ENCODE measurements at regions not wholly inside any gene's neighbourhood (a gene's known extent, or its start where the extent isn't known, plus 50 kb on each side); places are given as distances from the start of the nearest gene placed in this dataset.

DNA sequence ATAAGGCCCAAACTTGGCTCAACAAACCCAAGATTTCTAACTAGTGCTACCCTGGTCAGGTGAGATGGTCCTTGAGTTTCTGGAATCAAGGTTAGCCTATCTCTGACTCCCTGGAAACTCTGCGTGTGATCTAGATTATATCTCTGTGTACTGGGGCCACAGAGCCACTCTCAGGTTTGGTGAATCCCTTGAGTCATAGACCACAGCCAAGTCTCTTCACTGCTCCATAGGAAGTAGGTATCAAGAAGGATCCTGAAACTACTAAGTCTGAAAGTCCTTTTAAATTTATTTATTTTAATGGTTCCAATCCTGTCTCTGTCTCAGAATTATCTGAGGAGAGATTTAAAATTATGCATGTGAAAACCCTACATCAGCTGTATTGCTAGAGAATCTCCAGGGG, 99.1 kb downstream of the TUSC7 start:
- TF ChIP-seq, protein P1, sequence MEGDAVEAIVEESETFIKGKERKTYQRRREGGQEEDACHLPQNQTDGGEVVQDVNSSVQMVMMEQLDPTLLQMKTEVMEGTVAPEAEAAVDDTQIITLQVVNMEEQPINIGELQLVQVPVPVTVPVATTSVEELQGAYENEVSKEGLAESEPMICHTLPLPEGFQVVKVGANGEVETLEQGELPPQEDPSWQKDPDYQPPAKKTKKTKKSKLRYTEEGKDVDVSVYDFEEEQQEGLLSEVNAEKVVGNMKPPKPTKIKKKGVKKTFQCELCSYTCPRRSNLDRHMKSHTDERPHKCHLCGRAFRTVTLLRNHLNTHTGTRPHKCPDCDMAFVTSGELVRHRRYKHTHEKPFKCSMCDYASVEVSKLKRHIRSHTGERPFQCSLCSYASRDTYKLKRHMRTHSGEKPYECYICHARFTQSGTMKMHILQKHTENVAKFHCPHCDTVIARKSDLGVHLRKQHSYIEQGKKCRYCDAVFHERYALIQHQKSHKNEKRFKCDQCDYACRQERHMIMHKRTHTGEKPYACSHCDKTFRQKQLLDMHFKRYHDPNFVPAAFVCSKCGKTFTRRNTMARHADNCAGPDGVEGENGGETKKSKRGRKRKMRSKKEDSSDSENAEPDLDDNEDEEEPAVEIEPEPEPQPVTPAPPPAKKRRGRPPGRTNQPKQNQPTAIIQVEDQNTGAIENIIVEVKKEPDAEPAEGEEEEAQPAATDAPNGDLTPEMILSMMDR (IDR thresholded peaks at IDR 0.05): no peak
- no peak for DNase-seq (ENCODE audit: low spot score)
- Histone ChIP-seq H3K4me3 (no peak overlapping the region), H3K27ac (no peak overlapping the region)

DNA sequence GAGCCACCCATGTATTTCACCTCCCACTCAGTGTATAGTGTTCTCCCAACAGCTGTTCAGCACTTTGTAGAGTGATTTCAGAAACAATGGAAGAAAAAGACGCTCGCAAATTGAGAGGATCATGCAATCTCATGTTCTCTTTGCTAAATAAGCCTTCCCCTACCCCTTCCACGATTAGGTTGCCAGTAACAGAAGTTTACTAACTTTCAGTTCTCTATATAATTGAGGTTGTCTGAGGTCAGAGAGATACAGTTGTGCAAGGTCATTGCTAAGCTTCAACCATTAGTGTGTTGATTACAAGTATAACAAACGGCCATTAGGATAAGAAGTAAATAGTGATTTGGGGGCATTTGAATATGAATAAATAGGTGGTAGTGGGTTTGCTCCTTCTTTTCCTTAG, 99.6 kb downstream of the TUSC7 start:
- Histone ChIP-seq H3K4me3 (no peak overlapping the region), H3K27ac (no peak overlapping the region)
- DNase-seq (ENCODE audit: low spot score): no peak
- TF ChIP-seq, protein P1 (IDR thresholded peaks at IDR 0.05): no peak

DNA sequence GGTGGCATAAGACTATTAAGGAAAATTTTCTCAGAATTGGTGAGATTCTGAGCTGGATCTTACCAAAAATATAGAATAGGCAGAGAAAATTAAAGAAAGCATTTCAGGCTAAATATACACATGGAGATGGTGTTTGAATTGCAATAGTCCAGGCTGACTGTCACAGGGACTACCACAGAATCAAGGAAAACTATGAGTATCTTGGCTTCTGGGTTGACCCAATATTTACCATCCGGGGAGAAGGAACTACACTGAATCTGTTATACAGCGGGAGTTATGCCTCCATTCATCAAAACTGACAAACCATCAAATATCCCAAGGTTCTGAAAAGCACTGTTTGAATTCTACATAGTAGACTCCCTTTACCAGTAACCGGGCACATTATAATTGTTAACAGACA, 102.2 kb downstream of the TUSC7 start:
- Histone ChIP-seq H3K27ac (no peak overlapping the region), H3K4me3 (no peak overlapping the region)
- TF ChIP-seq, protein P1 (IDR thresholded peaks at IDR 0.05): no peak
- DNase-seq (ENCODE audit: low spot score): no peak

DNA sequence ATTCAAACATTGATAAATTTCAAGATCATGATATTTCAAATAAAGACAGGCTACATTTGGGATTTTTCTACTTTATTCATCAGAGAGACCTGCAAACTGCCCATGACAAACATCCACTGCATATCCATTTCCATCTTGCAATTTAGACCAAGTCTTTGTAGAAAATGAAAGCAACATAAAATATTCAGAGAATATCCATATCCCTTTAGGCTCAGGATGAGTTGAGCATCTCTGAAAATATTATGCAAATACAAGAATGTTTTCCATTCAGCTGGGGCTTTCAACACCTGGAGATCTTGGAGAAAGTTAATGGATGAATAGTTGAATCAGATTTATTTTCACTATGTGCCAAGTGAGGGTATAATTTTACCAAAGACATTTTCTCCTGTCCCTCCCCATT, 103.4 kb downstream of the TUSC7 start:
- no peak for DNase-seq (ENCODE audit: low spot score)
- Histone ChIP-seq H3K27ac (no peak overlapping the region), H3K4me3 (no peak overlapping the region)
- TF ChIP-seq, protein P1 (IDR thresholded peaks at IDR 0.05): no peak

DNA sequence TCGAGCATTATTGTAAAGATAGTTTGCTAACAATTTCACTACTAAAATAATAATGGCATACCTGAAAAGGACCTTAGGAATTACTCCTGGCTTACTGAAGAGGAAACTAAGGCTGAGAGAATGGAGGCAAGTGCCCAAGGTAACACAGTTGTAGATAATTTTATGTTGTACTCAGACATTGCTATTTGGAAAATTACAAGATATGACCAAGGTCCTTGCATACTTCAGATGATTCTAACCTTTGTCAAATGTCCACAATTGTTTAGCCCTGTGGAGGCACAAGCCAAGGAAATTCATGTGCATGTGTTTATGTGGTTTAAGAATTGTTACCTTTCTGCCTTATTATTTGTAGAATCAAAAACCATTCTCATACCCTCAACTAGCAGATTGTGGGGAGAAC, 105.7 kb downstream of the TUSC7 start:
- DNase-seq (ENCODE audit: low spot score): no peak
- Histone ChIP-seq H3K27ac (no peak overlapping the region), H3K4me3 (no peak overlapping the region)
- TF ChIP-seq, protein P1 (IDR thresholded peaks at IDR 0.05): no peak

DNA sequence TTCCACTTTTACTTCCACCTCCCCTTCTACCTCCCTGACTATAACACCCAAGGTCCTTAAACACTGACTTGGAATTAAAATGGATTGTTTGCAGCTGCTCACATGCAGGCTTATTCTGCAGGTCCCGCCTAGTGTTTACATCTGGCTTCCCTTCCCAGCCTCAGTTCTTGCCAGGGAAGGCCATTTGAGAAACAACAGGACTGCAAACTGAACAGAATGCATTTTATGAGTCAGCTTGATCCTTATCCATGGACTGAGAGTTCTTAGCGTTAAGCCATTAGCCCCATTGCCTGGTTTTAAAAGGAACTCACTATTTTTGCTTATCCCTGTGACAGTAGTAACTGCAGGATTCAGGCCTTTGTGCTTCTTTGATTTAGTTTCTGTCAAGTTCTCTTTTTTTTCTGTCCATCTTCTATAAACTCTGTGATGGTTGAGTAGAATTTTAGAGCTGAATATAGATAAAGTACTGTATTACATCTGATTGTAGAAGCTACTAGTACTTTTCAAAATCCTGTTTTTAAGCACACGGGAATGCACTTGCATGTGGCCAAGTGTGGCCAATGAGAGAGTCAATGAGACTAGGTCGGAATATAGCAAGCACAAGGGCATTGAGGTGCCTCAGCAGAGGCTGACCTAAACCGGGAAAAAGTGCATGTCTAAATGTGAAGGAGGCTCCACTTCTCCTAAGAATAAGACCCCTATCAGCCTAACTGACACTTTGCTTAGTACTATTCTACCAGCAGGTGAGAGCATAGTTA, 106.4 kb downstream of the TUSC7 start:
- TF ChIP-seq, protein P1 (IDR thresholded peaks at IDR 0.05): no peak
- Histone ChIP-seq H3K27ac (no peak overlapping the region), H3K4me3 (no peak overlapping the region)
- no peak for DNase-seq (ENCODE audit: low spot score)

DNA sequence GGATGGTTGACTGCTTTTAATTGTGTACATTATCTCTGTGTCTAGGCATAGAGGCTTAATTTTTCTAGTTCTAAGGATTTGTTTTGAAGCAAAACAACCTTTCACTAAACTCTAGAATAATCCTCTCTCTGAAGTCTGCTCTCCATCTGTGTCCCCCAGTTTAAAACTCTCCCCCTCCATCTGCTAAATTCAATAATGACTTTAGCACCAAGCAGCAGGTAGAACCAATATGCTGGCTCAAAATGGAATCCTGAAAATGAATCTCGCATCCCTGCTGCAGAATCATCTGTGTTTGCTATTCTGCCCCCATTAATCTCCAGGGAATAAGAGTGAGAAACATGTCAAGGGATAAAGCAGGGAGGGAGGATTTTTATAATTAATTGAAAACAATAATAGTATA, 111.8 kb downstream of the TUSC7 start:
- DNase-seq (ENCODE audit: low spot score): no peak
- TF ChIP-seq, protein P1 (IDR thresholded peaks at IDR 0.05): no peak
- H3K27ac ChIP-seq: no peak overlapping the region
- H3K4me3 ChIP-seq: no peak overlapping the region

Data from coronary artery (tissue), 2 donors.